ENCODE measurements at regions not wholly inside any gene's neighbourhood (a gene's known extent, or its start where the extent isn't known, plus 50 kb on each side); places are given as distances from the start of the nearest gene placed in this dataset.
"Not testable (repeated sequence)": the region's sequence is repeated elsewhere in the genome, so short reads cannot be mapped to it uniquely, and the experiment has no call there.

DNA sequence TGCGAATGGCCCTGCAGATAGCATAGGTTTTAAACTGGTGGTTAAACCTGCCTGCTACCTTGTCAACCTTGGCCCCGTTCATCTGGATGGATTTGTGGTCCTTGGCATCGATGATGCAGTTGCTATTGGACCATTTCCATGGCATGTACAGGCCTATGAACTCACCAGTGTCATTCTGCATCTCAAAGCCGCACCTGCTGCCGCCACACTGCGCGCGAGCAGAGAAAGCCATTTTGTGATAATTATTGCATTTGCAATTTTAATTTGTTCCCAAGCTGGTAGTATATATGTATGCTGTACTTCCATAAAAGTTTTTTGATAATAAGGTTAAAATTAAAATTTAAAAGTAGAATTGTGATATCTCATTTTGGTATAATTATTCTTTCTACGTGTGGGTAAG lies 94.8 kb upstream of the UXS1 start:
- no peak for DNase-seq

DNA sequence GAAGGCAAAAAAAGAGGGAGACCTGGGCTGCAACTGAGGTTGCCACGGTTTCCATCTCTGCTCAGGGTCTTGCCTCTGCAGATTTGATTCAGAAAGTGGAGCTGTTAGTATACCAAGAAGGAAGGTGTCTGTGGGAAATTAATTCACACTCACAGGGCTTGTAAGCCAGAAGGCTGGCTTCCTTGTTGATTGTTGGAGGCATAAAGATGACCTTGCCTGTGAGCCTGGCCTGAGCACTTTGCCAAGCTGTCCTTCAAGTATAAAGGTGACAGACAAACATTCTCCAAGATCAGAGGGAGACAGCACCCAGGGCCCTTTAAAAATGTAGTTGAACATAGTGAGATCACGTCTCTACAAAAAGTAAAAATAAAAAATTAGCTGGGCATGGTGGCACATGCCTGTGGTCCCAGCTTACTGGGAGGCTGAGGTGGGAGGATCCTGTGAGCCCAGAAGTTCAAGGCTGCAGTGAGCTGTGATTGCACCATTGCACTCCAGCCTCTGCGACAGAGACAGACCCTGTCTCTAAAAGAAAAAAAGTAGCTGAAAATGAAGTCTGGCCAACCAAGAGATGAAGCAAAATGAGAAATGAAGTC lies 91.2 kb upstream of the UXS1 start:
- DNase-seq = no peak

DNA sequence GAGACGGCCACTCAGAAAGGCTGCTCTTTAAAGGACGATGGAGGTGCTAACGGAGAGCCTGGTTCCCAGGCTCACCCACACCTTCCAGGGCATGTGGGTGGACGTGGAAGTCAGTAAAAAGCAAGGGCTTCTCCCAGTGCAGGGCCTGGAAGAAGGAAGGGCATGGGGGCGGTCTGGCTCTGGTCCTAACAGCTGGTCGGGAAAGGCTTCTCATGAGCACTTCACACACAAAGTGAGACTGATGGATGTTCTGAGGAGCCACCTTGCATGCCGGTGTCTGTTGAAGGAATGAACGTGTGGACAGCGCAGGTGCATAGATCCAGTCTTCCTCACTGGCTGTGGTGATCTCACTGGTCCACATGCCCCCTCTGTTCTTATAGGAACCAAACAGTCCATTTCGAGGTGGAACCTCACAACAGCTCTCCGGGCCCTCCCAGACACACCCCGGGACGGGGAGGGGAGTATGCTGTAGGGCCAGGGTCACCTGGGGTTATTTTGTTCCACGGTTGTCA lies 90.6 kb upstream of the UXS1 start:
- no peak for DNase-seq

DNA sequence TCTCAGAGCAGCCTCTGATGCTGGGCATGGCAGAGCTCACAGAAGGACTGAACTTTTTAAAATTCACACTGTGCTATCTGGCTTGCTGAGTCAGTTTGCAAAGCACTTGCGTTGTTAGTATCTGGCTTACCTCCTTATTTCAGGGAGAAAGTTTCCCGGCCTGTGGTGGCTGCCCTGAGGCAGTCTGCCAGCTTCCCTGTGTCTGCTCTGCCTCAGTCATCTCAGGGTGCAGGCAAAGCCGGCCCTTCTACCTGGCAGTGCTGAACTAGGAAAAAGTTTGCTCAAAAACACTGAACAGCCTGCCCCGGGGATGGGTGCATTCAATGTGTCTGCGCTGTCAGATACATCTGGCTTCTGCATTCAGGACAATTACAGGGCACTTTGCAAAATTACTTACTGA lies 90.2 kb upstream of the UXS1 start:
- DNase-seq = no peak

DNA sequence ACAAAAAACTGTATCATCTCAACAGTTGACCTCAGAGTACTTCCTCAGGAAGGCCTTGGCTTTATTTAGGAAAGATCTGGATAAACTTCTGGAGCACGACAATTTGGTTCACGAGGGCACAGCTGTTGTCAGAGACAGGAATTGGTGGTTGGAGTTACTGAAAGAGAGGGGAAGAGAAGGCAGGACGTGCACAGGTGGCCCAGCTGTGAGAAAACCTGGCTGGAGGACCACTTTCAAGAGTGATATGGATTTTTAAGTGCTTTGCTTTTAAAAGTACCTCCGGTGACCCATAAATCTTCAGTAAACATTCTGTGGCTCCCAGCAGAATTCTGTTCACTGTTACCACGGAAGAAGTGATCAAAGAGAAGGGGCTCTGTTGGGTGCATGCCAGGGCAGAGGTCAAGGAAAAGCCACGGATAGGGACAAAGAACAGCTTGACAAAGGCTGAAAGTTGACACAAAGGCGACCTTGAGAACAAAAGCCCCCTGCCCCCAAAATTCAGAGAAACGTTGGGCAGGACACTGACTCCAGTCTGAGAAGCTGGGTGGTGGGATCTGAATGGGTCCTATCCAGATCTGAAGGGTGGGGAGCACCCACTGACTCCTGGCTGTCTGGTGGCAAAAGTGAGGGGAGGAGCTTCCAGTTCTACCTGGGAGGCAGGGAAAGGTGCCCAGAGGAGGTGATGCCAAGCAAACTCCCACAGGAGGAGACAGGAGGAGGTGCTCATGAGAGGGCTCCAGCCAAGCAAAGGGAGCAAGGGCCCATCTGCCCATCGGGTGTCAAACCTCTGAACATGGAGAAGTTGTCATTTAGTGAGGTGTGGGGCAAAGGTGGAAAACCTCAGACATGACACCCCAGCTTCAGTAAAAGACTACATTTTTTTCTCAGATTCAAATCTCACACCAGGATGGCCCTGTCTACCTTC lies 89.4 kb upstream of the UXS1 start:
- not testable (repeated sequence) for DNase-seq

DNA sequence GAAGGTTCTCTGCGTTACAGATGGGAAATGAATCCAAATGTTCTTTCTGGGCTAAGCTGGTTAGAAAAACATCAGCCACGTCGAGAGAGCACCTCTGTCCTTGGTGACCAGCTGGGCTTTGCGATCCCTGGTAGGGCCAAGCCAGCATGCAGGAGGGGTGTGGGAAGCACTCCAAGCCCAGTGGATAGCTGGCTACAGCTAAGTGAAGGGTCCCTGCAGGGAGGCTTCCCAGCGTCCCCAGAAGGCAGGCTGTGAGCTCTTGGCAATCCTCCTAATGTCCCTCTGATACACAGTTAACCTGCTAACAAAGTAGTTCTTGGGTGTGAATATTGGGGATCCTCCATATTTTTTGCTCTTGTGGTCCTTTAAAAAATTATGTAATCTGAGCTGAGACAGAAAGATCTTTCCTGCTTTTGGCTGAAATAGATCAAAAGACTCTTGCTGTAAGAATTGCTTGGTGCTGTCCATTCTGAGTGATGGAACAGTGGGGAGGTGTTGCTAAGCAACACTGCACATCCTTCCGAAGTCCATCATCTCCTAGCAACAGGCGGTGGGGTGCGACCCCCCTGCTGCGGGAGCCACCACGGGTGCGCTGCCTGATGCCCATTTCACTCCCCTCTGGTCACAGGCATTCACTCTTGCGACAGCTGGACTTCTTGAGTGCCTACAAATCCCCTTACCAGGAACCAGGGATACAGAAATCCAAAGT lies 88.5 kb upstream of the UXS1 start:
- no peak for DNase-seq

DNA sequence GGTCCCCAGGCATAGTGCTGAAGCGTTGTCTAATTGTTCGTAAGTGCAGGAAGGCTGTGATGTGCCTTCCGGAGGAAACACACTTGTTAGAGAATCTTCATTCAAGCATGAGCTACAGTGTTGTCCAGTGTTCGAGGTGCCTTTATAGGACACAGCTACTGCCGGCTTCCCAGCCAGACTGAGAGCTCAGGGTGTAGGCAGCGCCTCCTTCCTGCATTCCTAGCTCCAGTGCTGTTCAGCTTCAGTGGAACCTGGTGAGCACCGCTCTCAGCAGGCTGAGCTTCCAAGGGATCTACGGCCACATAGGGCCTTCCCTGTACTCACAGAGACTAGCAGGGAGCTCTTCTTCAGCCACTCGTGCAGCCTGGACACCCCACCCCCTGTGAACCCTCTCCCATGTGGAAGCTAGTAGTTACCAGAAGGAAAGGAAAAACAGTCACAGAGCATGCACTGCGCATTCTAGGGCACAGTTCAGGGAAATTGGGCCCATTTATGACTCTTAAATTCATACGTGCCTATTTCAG lies 87.9 kb upstream of the UXS1 start:
- DNase-seq = not testable (repeated sequence)

DNA sequence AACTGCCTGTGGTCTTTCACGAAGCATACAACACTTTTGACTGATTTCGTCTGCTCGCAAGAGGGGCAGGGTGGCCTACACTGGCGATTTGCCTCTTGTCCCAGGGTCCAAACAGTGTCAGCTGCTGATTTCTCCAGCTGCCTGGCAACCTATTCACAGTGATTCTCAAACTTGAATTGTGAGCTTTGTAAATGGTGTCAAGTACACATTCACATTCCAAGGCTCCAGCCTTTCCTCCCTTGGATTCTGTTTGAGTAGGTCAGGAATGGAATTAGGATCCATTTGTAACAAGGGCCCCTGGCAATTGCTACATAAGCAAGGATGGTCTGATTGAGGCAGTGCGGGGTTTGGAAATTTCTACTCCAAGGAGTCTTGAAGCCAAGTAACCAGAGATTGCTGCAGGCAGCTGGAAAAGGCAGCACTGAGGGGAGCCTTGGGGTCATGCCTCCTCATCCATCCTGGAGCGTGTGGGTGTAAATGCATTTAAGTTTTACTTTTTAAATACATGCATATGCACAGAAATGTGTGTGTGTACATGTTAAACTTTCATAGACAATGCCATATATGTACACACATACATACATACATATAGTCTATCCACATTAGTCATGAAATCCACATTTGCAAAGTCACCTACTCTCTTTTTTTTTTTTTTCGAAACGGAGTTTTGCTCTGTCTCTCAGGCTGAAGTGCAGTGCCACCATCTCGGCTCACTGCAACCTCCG lies 86.8 kb upstream of the UXS1 start:
- DNase-seq = no peak

DNA sequence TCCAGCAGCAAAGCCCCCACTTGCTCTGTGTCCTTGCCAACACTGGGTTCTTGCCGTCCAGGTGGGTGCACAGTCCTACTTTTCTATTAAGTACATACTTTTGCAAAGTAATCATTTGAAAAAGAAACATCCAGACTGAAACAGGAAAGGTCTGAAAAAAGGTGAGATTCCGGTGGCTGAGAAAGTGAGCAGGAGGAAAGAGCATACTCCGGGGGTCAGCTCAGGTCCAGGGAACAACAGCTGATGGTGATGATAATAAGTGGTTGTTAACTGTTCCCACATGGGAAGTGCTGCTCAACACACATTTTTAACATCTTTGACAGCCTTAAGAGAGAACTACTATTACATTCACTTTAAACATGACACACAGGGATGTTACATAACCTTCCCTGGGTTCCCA lies 86.1 kb upstream of the UXS1 start:
- DNase-seq = no peak

DNA sequence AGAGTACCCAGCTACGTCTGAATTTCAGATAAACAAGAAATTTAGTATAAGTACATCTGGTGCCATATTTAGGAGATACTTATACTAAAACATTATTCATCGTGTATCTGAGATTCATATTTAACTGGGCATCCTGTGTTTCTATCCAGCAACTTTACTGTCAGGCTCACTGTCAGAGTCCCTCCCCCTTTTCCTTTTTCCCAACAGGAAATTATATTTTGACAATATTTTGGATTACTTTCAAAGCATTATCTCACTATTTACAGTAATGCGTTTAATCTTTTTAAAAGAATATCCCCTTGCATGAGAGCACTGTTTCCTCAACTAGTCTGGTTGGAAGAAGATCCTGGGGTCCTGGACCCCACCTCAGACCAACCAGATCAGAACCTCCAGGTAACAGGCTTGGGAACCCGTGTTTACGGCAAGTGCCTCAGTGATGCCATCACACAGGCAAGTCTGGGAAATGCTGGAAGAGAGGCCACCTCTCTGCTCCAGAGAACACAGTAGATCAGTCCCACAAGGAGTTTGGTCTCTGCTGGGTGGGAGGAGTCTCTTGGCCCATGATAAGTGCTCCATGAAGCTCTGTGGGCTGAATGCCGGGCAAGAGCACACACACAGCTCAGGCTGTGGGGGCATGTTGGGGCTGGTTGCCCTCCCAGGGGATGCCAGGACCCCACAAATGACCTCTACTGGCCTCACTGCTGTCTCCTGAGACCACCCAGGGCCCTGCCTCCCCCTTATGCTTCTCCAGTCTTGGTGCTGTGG lies 84.2 kb upstream of the UXS1 start:
- no peak for DNase-seq

DNA sequence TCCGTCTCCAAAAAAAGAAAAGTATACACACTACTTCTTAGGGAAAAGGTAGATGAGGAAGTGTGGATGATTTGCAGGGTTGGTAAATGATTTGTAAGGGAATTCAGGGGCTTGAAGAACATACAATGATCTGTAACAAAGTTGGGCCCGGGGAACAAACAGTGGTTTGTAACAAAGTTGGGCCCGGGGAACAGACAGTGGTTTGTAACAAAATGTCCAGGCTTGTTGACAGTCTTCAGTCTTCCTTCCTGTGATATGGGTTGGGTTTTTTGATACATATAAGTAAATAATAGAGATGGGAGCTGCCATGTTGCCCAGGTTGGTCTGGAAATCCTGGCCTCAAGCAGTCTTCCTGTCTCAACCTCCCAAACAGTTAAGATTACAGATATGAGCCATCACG lies 83.3 kb upstream of the UXS1 start:
- DNase-seq = no peak

DNA sequence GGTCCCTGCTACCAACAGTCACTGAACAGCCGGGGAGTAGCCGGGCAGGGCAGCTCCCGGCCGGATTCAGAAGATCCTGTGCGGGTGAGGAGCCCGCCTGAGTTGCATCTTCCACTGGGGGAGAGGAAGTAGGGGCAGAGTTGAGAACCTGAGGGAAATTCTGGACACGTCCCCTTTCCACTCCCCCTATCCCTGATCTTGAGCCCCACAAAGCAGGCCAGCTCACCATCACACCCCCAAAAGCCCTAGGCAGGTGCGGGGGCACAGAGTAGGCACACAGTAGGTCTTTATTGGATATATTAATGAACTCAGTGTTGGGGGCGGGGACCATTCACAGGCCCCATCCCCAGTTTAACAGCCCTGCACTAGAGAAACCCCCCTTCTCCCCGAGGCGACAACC lies 81.9 kb upstream of the UXS1 start:
- no peak for DNase-seq

DNA sequence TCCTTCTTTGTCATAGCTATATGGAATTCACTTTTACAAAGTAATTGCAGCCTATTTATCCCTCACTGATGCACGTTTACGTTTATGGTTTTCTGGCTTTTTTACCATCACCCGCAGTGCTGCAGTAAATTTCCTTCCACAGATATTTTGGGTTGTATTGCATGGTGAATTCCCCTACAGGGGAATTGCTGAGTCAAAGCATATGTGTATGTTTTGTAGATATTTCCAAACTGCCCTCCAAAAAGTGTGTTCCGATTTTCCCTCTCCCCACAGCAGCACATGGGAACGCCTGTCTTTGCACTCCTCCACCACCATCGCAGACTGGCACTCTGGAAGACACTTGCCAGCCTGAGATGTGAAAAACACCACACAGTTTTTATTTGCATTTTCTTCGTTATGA lies 80.6 kb upstream of the UXS1 start:
- peak; percentile 12 for DNase-seq

DNA sequence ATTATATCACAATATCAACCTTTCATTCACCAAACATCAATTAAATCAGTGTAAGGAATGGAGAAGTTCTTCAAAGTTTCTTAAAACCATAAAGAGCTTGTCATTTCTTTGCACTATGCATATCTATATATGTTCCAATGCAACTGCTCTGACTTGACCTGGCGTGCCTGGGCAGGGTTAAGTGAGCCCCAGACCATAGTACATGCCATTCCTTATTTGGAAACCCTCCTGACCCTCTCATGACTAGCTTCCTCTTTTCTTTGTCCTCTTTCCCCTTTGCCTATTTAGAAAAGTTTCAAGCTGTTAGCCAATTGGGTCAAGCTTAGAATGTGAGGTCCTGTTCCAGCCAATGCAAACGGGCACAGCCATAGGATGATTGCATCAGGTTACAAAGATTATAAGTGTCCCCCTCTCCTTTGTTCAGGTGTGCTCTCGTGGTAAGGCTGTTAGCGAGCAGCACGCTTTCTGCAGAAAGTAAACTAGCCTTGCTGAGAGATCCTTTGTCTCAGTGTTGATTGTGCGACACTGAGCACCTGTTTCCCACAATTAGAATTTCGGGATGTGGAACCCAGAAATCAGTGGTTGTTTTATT lies 78.2 kb upstream of the UXS1 start:
- no peak for DNase-seq

DNA sequence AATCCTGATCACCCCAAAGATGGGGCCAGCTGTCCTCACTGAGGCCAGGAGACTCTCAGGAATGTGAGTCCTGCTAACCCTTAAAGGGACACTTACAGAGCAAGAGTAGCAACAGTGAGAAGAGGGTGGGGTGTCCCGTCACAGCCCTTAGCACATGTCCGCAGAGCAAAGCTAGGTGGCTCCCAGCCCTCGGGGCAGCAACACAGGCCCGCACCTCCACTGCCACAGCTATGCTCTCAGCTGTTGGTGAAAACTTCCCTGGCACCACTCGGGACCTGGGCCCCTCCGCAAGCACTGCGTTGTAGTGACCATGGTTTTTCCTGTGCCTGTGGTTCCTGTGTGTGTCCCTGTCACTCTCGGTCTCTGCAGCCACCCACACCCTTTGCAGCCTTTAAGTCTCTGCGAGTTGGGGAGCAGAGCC lies 76.4 kb upstream of the UXS1 start:
- no peak for DNase-seq

DNA sequence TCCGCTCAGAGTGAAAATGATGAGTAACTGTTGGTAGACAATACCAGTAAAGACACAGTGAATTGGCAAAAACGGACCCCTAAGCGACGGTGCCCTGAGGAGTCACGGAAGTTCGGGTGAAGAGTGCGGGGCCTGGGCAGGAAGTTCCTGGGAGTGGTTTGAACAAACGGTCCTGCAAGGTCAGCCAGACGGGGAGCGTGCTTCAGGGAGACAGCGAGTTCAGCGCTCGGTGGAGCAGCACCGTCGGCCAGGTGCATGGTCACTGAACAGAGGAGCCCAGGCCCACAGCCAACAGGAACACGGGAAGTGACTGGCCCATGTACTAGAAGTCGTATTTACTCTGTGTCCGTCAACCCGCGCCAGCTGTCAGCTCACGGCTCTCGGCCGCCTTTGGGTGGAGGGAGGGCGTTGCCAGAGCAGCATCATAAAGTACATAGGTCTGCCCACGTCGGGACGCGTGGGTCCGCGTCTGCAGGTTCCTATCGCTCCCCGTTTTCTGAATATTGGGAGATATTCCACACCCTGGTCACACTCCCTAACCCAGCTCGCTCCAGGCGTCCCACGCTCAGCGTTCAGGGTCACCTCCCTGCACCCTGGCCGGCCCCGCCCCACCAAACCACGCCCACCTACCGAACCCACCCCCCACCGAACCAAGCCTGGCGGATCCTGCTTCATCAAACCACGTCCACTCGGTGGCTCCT lies 75.6 kb upstream of the UXS1 start:
- DNase-seq = no peak

DNA sequence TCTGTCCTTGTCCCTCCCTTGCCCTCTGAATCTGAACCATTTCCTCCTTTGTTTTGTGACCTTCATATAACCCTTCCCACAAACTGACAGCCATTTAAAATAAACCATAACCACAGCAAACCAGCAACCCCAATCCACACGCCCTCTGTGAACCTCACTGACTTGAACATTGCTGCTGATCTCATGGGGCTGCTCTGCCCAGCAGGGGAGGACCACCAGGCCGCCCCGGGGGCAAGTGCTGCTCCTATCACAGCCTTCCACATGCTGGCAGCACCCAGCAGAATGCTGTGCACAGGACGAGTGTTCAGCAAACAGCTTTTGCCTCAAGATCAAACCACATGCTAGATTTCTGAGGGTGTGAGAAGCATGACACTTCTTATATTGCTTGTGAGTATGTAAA lies 73.9 kb upstream of the UXS1 start:
- DNase-seq = no peak

DNA sequence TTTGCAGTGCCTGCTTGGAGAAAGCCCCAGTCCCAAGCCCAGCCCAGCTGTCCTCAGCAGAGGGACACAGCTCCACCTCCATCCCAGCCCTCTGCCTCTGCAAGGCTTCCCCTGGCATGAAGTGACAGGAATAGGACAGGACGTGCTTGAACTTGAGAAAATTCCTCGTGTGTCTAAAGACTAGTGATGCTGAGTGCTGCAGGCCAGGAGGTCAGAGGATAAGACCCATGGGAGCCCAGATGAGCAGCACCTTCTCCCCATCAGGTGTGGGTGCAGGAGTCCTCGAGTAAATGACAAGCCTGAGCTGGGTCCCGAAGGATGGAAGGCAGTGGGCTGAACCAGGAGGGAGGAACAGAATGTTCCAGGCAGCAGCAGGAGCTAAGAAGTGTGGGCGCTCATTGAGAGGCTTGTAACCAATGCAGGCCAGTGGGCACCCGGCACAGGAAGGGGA lies 67.8 kb upstream of the UXS1 start:
- no peak for DNase-seq

DNA sequence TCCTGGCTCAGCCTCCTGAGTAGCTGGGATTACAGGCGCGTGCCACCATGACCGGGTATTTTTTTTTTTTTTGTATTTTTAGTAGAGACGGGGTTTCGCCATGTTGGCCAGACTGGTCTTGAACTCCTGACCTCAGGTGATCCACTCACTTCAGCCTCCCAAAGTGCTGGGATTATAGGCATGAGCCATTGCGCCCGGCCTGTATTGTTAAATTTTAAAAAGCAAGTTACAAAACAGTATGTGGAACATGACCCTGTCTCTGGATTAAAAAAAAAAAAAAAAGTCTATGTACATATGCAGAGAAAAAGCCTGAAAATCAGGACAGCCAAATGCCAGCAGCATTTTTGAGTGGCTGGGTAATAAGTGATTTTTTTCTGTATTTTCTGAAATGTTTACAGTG lies 64.8 kb upstream of the UXS1 start:
- not testable (repeated sequence) for DNase-seq

DNA sequence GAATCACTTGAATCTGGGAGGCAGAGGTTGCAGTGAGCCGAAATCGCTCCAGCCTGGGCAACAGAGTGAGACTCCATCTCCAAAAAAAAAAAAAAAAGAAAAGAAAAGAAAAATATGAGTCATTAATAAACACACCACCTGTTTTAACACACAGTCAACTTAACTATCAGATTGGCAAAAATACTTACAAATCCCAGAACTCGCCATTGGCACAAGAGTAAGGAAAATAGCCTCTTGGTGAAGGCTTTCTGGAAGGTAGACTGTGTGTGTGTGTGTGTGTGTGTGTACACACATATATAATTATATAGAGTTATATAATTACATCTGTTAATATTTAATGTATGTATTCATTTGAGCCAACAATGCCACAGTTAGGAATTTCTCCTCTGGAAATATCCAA lies 63.7 kb upstream of the UXS1 start:
- no peak for DNase-seq

Data from skin of body (tissue), 1 donor.